ENCODE measurements at regions not wholly inside any gene's neighbourhood (a gene's known extent, or its start where the extent isn't known, plus 50 kb on each side); places are given as distances from the start of the nearest gene placed in this dataset.

DNA sequence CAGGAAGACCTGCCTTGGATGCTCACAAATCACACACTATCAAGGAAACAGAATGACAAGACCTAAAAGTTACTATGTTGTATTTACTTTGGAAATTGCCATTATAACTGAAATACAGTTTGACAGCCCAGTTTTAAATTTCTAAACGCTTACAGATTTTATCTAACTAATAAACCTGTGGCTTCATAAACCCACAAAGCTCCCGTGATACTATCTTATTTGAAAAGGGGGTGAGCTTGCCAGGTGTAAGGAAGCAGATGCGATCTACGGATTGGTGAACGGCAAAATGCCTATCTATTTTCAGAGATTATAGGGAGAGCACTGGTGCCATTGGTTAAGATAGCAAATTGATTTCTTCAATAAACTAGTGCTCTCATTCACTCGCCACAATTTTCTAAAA is 485.5 kb downstream of the BCAT1 start:
- Histone ChIP-seq H3K36me3 (ENCODE audit: insufficient read depth, low read length) (no peaks in the 10 kb centered on the region), H2AFZ (ENCODE audit: low read depth, low read length) (no peak overlapping the region), H3K79me2 (replicated peaks; ENCODE audit: insufficient read depth, low read length) (peaks cover 4% of the 10 kb centered on the region), H3K9ac (ENCODE audit: low read length) (no peak overlapping the region), H3K4me3 (ENCODE audit: low read length) (no peak overlapping the region), H3K4me2 (ENCODE audit: low read length) (no peak overlapping the region), H4K20me1 (ENCODE audit: insufficient read depth) (no peaks in the 10 kb centered on the region), H3K27me3 (ENCODE audit: insufficient read depth, low read depth, low read length) (no peaks in the 10 kb centered on the region), H3K9me2 (ENCODE audit: insufficient read depth, low read length) (no peaks in the 10 kb centered on the region), H3K27ac (ENCODE audit: low read length) (no peak overlapping the region), H3F3A (ENCODE audit: insufficient read depth, low read length, poor library complexity, severe bottlenecking) (no peaks in the 10 kb centered on the region), H3K9me3 (ENCODE audit: low read length) (no peaks in the 10 kb centered on the region)
- no peak for TF ChIP-seq SMC3 (conservative IDR thresholded peaks at IDR 0.05; ENCODE audit: poor library complexity)
- TF ChIP-seq EZH2 (IDR thresholded peaks at IDR 0.05; ENCODE audit: borderline replicate concordance, insufficient read depth, low read length, poor library complexity, severe bottlenecking) = no peak
- TF ChIP-seq MXI1 (conservative IDR thresholded peaks at IDR 0.05; ENCODE audit: poor library complexity, severe bottlenecking) = no peak
- TF ChIP-seq EP300 (conservative IDR thresholded peaks at IDR 0.05; ENCODE audit: poor library complexity, severe bottlenecking) = no peak

DNA sequence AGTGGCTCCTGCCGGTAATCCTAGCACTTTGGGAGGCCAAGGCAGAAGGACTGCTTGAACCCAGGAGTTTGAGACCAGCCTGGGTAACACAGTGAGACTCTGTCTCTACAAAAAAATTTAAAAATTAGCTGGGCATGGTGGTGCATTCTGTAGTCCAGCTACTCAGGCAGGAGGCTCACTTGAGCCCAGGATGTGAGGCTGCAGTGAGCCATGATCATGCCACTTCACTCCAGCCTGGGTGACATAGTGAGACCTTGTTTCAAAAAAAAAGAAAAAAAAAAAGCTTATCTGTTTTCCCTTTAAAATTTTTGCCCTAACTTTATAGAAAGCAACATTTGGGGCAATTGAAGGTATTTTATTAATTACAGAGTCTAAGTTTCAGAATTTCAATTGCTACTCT is 486.0 kb downstream of the BCAT1 start:
- no peak overlapping the region for H3K4me3 ChIP-seq (ENCODE audit: low read length)
- TF ChIP-seq MXI1 (conservative IDR thresholded peaks at IDR 0.05; ENCODE audit: poor library complexity, severe bottlenecking) (no peak), POLR2AphosphoS5 (IDR thresholded peaks at IDR 0.05) (no peak), TAF1 (IDR thresholded peaks at IDR 0.05; ENCODE audit: low read depth) (no peak), SMC3 (conservative IDR thresholded peaks at IDR 0.05; ENCODE audit: poor library complexity) (no peak), EZH2 (IDR thresholded peaks at IDR 0.05; ENCODE audit: borderline replicate concordance, insufficient read depth, low read length, poor library complexity, severe bottlenecking) (no peak), EP300 (conservative IDR thresholded peaks at IDR 0.05; ENCODE audit: poor library complexity, severe bottlenecking) (no peak), RAD21 (conservative IDR thresholded peaks at IDR 0.05) (no peak)
- TF ChIP-seq, protein P1, sequence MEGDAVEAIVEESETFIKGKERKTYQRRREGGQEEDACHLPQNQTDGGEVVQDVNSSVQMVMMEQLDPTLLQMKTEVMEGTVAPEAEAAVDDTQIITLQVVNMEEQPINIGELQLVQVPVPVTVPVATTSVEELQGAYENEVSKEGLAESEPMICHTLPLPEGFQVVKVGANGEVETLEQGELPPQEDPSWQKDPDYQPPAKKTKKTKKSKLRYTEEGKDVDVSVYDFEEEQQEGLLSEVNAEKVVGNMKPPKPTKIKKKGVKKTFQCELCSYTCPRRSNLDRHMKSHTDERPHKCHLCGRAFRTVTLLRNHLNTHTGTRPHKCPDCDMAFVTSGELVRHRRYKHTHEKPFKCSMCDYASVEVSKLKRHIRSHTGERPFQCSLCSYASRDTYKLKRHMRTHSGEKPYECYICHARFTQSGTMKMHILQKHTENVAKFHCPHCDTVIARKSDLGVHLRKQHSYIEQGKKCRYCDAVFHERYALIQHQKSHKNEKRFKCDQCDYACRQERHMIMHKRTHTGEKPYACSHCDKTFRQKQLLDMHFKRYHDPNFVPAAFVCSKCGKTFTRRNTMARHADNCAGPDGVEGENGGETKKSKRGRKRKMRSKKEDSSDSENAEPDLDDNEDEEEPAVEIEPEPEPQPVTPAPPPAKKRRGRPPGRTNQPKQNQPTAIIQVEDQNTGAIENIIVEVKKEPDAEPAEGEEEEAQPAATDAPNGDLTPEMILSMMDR (IDR thresholded peaks at IDR 0.05; ENCODE audit: poor library complexity, severe bottlenecking) = no peak
- TF ChIP-seq, protein P2, sequence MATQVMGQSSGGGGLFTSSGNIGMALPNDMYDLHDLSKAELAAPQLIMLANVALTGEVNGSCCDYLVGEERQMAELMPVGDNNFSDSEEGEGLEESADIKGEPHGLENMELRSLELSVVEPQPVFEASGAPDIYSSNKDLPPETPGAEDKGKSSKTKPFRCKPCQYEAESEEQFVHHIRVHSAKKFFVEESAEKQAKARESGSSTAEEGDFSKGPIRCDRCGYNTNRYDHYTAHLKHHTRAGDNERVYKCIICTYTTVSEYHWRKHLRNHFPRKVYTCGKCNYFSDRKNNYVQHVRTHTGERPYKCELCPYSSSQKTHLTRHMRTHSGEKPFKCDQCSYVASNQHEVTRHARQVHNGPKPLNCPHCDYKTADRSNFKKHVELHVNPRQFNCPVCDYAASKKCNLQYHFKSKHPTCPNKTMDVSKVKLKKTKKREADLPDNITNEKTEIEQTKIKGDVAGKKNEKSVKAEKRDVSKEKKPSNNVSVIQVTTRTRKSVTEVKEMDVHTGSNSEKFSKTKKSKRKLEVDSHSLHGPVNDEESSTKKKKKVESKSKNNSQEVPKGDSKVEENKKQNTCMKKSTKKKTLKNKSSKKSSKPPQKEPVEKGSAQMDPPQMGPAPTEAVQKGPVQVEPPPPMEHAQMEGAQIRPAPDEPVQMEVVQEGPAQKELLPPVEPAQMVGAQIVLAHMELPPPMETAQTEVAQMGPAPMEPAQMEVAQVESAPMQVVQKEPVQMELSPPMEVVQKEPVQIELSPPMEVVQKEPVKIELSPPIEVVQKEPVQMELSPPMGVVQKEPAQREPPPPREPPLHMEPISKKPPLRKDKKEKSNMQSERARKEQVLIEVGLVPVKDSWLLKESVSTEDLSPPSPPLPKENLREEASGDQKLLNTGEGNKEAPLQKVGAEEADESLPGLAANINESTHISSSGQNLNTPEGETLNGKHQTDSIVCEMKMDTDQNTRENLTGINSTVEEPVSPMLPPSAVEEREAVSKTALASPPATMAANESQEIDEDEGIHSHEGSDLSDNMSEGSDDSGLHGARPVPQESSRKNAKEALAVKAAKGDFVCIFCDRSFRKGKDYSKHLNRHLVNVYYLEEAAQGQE (IDR thresholded peaks at IDR 0.05; ENCODE audit: borderline replicate concordance) = no peak
- H3K27me3 ChIP-seq (ENCODE audit: insufficient read depth, low read depth, low read length) = no peaks in the 10 kb centered on the region
- no peaks in the 10 kb centered on the region for H3K9me3 ChIP-seq (ENCODE audit: low read length)
- H3K27ac ChIP-seq (ENCODE audit: low read length) = no peak overlapping the region
- H3K9me2 ChIP-seq (ENCODE audit: insufficient read depth, low read length) = no peaks in the 10 kb centered on the region
- H3K4me2 ChIP-seq (ENCODE audit: low read length) = no peak overlapping the region
- H4K20me1 ChIP-seq (ENCODE audit: insufficient read depth) = no peaks in the 10 kb centered on the region
- H3K9ac ChIP-seq (ENCODE audit: low read length) = no peak overlapping the region
- H2AFZ ChIP-seq (ENCODE audit: low read depth, low read length) = no peak overlapping the region
- no peaks in the 10 kb centered on the region for H3F3A ChIP-seq (ENCODE audit: insufficient read depth, low read length, poor library complexity, severe bottlenecking)
- H3K36me3 ChIP-seq (ENCODE audit: insufficient read depth, low read length) = no peaks in the 10 kb centered on the region
- H3K79me2 ChIP-seq (replicated peaks; ENCODE audit: insufficient read depth, low read length) = peaks cover 4% of the 10 kb centered on the region
